CD4-positive, CD25-positive, alpha-beta regulatory T cell (primary cell): ENCODE measurements at regions not wholly inside any gene's neighbourhood (a gene's known extent, or its start where the extent isn't known, plus 50 kb on each side); places are given as distances from the start of the nearest gene placed in this dataset.

Experiments
- ATAC-seq, 2 donors: fragments of 150-1000 bp; cut with Tn5 transposase; one replicate each; pipeline ENCODE4 v1.10.0; 2021; ENCODE audit warnings: low read depth in 2 of 2, moderate number of reproducible peaks in 2 of 2, moderate library complexity in 1 of 2
- DNase-seq, 3 donors: peaks; one replicate each; pipeline versions ENCODE4 v3.0.0 to v3.0.0-alpha.2; 2012 to 2022; ENCODE audit warnings: mixed read lengths in 1 of 3
- H3K27ac ChIP-seq: one replicate; pipeline ENCODE4 v1.7.0; 2013; ENCODE audit warnings: mild to moderate bottlenecking, low read length; ENCODE audit not compliant: insufficient read depth, poor library complexity, severe bottlenecking
- H3K27me3 ChIP-seq: one replicate; pipeline ENCODE4 v1.7.0; 2013; ENCODE audit warnings: low read length; ENCODE audit not compliant: control insufficient read depth, insufficient read depth
- H3K36me3 ChIP-seq: one replicate; pipeline ENCODE4 v1.7.0; 2013; ENCODE audit warnings: mild to moderate bottlenecking, low read length, moderate library complexity; ENCODE audit not compliant: control insufficient read depth, insufficient read depth
- H3K4me1 ChIP-seq: 2 replicates; pipeline ENCODE4 v1.7.0; 2013; ENCODE audit warnings: mild to moderate bottlenecking, low read length; ENCODE audit not compliant: insufficient read depth, control insufficient read depth, poor library complexity, severe bottlenecking
- H3K4me3 ChIP-seq: one replicate; pipeline ENCODE4 v1.7.0; 2013; ENCODE audit warnings: low read depth, mild to moderate bottlenecking, low read length, moderate library complexity
- H3K9me3 ChIP-seq, 2 experiments: 1 replicate in 1 of 2; 2 replicates in 1 of 2; pipeline ENCODE4 v1.7.0; 2013; ENCODE audit warnings: low read length in 2 of 2, mild to moderate bottlenecking in 1 of 2, moderate library complexity in 1 of 2; ENCODE audit not compliant: control insufficient read depth in 2 of 2
- H3K27ac Mint-ChIP-seq, 3 donors: one replicate each; pipeline ENCODE4 v1.8.0; 2020 to 2022; ENCODE audit warnings: mild to moderate bottlenecking in 3 of 3, mixed read lengths in 3 of 3, moderate library complexity in 2 of 3
- H3K27me3 Mint-ChIP-seq: one replicate; pipeline ENCODE4 v1.8.0; 2022; ENCODE audit warnings: mild to moderate bottlenecking, mixed read lengths
- H3K36me3 Mint-ChIP-seq: one replicate; pipeline ENCODE4 v1.8.0; 2020; ENCODE audit warnings: mixed read lengths
- H3K4me1 Mint-ChIP-seq, 4 donors: one replicate each; pipeline ENCODE4 v1.8.0; 2020 to 2022; ENCODE audit warnings: mixed read lengths in 4 of 4, mild to moderate bottlenecking in 1 of 4
- H3K4me3 Mint-ChIP-seq, 4 donors: one replicate each; pipeline ENCODE4 v1.8.0; 2020 to 2022; ENCODE audit warnings: mild to moderate bottlenecking in 4 of 4, mixed read lengths in 4 of 4, moderate library complexity in 3 of 4
- H3K9me3 Mint-ChIP-seq, 7 donors: one replicate each; pipeline ENCODE4 v1.8.0; 2020 to 2022; ENCODE audit warnings: mixed read lengths in 7 of 7, mild to moderate bottlenecking in 3 of 7, moderate library complexity in 2 of 7

GRCh38 chr18:47736376-47737140 lies 193.9 kb downstream of the SMAD2 start:
- Histone ChIP-seq H3K9me3 (no peaks in the 10 kb centered on the region), H3K36me3 (no peaks in the 10 kb centered on the region), H3K27ac (no peak overlapping the region), H3K4me1 (no peaks in the 10 kb centered on the region), H3K4me3 (no peak overlapping the region), H3K27me3 (peaks cover 3% of the 10 kb centered on the region)
- Mint-ChIP-seq H3K27ac (no peak overlapping the region), H3K36me3 (no peaks in the 10 kb centered on the region), H3K4me3 (no peak overlapping the region), H3K27me3 (peaks cover 13% of the 10 kb centered on the region), H3K4me1 (peaks cover 0 to 2% (median 0%) of the 10 kb centered on the region in 4 donors), H3K9me3 (peaks cover 0 to 10% (median 1%) of the 10 kb centered on the region in 7 donors)
- no peak for ATAC-seq
- no peak for DNase-seq

GRCh38 chr18:47735041-47735702 lies 195.3 kb downstream of the SMAD2 start:
- ATAC-seq (no peak), DNase-seq (no peak)
- Histone ChIP-seq H3K27me3 (peaks cover 3% of the 10 kb centered on the region), H3K9me3 (no peaks in the 10 kb centered on the region), H3K4me1 (no peaks in the 10 kb centered on the region), H3K36me3 (no peaks in the 10 kb centered on the region), H3K4me3 (no peak overlapping the region), H3K27ac (no peak overlapping the region)
- H3K4me3 Mint-ChIP-seq: no peak overlapping the region
- no peak overlapping the region for H3K27ac Mint-ChIP-seq
- no peaks in the 10 kb centered on the region for H3K36me3 Mint-ChIP-seq
- H3K4me1 Mint-ChIP-seq: peaks cover 0 to 2% (median 0%) of the 10 kb centered on the region in 4 donors
- peaks cover 17% of the 10 kb centered on the region for H3K27me3 Mint-ChIP-seq
- H3K9me3 Mint-ChIP-seq: peaks cover 0 to 10% (median 1%) of the 10 kb centered on the region in 7 donors

- no peak overlapping the region for H3K4me3 Mint-ChIP-seq
- ATAC-seq: no peak
- Histone ChIP-seq H3K27ac (no peak overlapping the region), H3K27me3 (no peaks in the 10 kb centered on the region), H3K9me3 (no peaks in the 10 kb centered on the region), H3K4me3 (no peak overlapping the region), H3K4me1 (no peaks in the 10 kb centered on the region), H3K36me3 (no peaks in the 10 kb centered on the region)
- no peaks in the 10 kb centered on the region for H3K4me1 Mint-ChIP-seq
- H3K36me3 Mint-ChIP-seq: no peaks in the 10 kb centered on the region
- DNase-seq: no peak
- peaks cover 0 to 1% (median 0%) of the 10 kb centered on the region in 7 donors for H3K9me3 Mint-ChIP-seq
- H3K27ac Mint-ChIP-seq: no peak overlapping the region
- H3K27me3 Mint-ChIP-seq: peaks cover 10% of the 10 kb centered on the region
These were observed 199.2 kb downstream of the SMAD2 start for GRCh38 chr18:47731276-47731675.

GRCh38 chr18:47730795-47731194 lies 199.7 kb downstream of the SMAD2 start:
- Histone ChIP-seq H3K4me3 (no peak overlapping the region), H3K36me3 (no peaks in the 10 kb centered on the region), H3K27me3 (no peaks in the 10 kb centered on the region), H3K9me3 (no peaks in the 10 kb centered on the region), H3K27ac (no peak overlapping the region), H3K4me1 (no peaks in the 10 kb centered on the region)
- no peak overlapping the region for H3K27ac Mint-ChIP-seq
- DNase-seq (no peak), ATAC-seq (no peak)
- peaks cover 9% of the 10 kb centered on the region for H3K27me3 Mint-ChIP-seq
- no peaks in the 10 kb centered on the region for H3K4me1 Mint-ChIP-seq
- no peak overlapping the region for H3K4me3 Mint-ChIP-seq
- H3K9me3 Mint-ChIP-seq: peaks cover 0 to 1% (median 0%) of the 10 kb centered on the region in 7 donors
- H3K36me3 Mint-ChIP-seq: no peaks in the 10 kb centered on the region

GRCh38 chr18:47729356-47729755 lies 201.1 kb downstream of the SMAD2 start:
- H3K27me3 ChIP-seq: no peaks in the 10 kb centered on the region
- no peak for DNase-seq
- no peak overlapping the region for H3K27ac ChIP-seq
- no peaks in the 10 kb centered on the region for H3K36me3 Mint-ChIP-seq
- H3K4me3 Mint-ChIP-seq: no peak overlapping the region
- H3K36me3 ChIP-seq: no peaks in the 10 kb centered on the region
- H3K4me1 ChIP-seq: no peaks in the 10 kb centered on the region
- no peak overlapping the region for H3K27ac Mint-ChIP-seq
- no peak for ATAC-seq
- H3K9me3 ChIP-seq: no peaks in the 10 kb centered on the region
- no peak overlapping the region for H3K4me3 ChIP-seq
- H3K4me1 Mint-ChIP-seq: no peaks in the 10 kb centered on the region
- H3K27me3 Mint-ChIP-seq: peaks cover 9% of the 10 kb centered on the region
- peaks cover 0 to 1% (median 0%) of the 10 kb centered on the region in 7 donors for H3K9me3 Mint-ChIP-seq

GRCh38 chr18:47728921-47729320 lies 201.5 kb downstream of the SMAD2 start:
- H3K27me3 Mint-ChIP-seq: peaks cover 9% of the 10 kb centered on the region
- ATAC-seq (no peak), DNase-seq (no peak)
- H3K4me1 ChIP-seq: no peaks in the 10 kb centered on the region
- no peak overlapping the region for H3K4me3 ChIP-seq
- no peaks in the 10 kb centered on the region for H3K9me3 ChIP-seq
- peaks cover 0 to 1% (median 0%) of the 10 kb centered on the region in 7 donors for H3K9me3 Mint-ChIP-seq
- no peak overlapping the region for H3K27ac Mint-ChIP-seq
- no peak overlapping the region for H3K4me3 Mint-ChIP-seq
- H3K36me3 Mint-ChIP-seq: no peaks in the 10 kb centered on the region
- H3K27ac ChIP-seq: no peak overlapping the region
- no peaks in the 10 kb centered on the region for H3K27me3 ChIP-seq
- H3K36me3 ChIP-seq: no peaks in the 10 kb centered on the region
- no peaks in the 10 kb centered on the region for H3K4me1 Mint-ChIP-seq

- Mint-ChIP-seq H3K27ac (no peak overlapping the region), H3K4me3 (no peak overlapping the region), H3K9me3 (peaks cover 0 to 3% (median 0%) of the 10 kb centered on the region in 7 donors), H3K27me3 (peaks cover 4% of the 10 kb centered on the region), H3K36me3 (no peaks in the 10 kb centered on the region), H3K4me1 (no peaks in the 10 kb centered on the region)
- no peak for ATAC-seq
- Histone ChIP-seq H3K4me1 (no peaks in the 10 kb centered on the region), H3K36me3 (no peaks in the 10 kb centered on the region), H3K27ac (no peak overlapping the region), H3K27me3 (no peaks in the 10 kb centered on the region), H3K9me3 (no peaks in the 10 kb centered on the region), H3K4me3 (no peak overlapping the region)
- no peak for DNase-seq
These were observed 203.1 kb downstream of the SMAD2 start for GRCh38 chr18:47727409-47727808.

- no peak overlapping the region for H3K4me3 Mint-ChIP-seq
- no peak overlapping the region for H3K27ac Mint-ChIP-seq
- no peaks in the 10 kb centered on the region for H3K9me3 ChIP-seq
- H3K27ac ChIP-seq: no peak overlapping the region
- H3K4me1 Mint-ChIP-seq: no peaks in the 10 kb centered on the region
- no peaks in the 10 kb centered on the region for H3K4me1 ChIP-seq
- H3K9me3 Mint-ChIP-seq: peaks cover 0 to 3% (median 0%) of the 10 kb centered on the region in 7 donors
- H3K36me3 Mint-ChIP-seq: no peaks in the 10 kb centered on the region
- no peaks in the 10 kb centered on the region for H3K27me3 ChIP-seq
- no peak for ATAC-seq
- DNase-seq: no peak
- peaks cover 4% of the 10 kb centered on the region for H3K27me3 Mint-ChIP-seq
- no peaks in the 10 kb centered on the region for H3K36me3 ChIP-seq
- no peak overlapping the region for H3K4me3 ChIP-seq
These were observed 203.9 kb downstream of the SMAD2 start for GRCh38 chr18:47726550-47726949.
